ENCODE measurements at regions not wholly inside any gene's neighbourhood (a gene's known extent, or its start where the extent isn't known, plus 50 kb on each side); places are given as distances from the start of the nearest gene placed in this dataset.
"Not testable (repeated sequence)": the region's sequence is repeated elsewhere in the genome, so short reads cannot be mapped to it uniquely, and the experiment has no call there.

- Histone ChIP-seq H3K4me1 (ENCODE audit: control insufficient read depth, insufficient read depth, low read length) (peaks cover 12% of the 10 kb centered on the region), H3K27me3 (replicated peaks; ENCODE audit: control insufficient read depth, insufficient read depth, low read length) (no peaks in the 10 kb centered on the region), H3K4me3 (ENCODE audit: low read length) (no peak overlapping the region), H3K36me3 (ENCODE audit: control insufficient read depth, insufficient read depth, low read length, severe bottlenecking) (no peaks in the 10 kb centered on the region), H3K9ac (ENCODE audit: low read length) (no peak overlapping the region), H3K9me3 (ENCODE audit: control insufficient read depth, low read length) (no peaks in the 10 kb centered on the region)
- no peak for DNase-seq (ENCODE audit: low read depth)
Measured at GRCh38 chr3:81995329-81995728, 233.9 kb upstream of the GBE1 start.

GRCh38 chr3:81989758-81990157, 228.3 kb upstream of the GBE1 start:
- Histone ChIP-seq H3K9ac (ENCODE audit: low read length) (no peak overlapping the region), H3K4me1 (ENCODE audit: control insufficient read depth, insufficient read depth, low read length) (no peaks in the 10 kb centered on the region), H3K27me3 (replicated peaks; ENCODE audit: control insufficient read depth, insufficient read depth, low read length) (no peaks in the 10 kb centered on the region), H3K36me3 (ENCODE audit: control insufficient read depth, insufficient read depth, low read length, severe bottlenecking) (no peaks in the 10 kb centered on the region), H3K4me3 (ENCODE audit: low read length) (no peak overlapping the region), H3K9me3 (ENCODE audit: control insufficient read depth, low read length) (no peaks in the 10 kb centered on the region)
- no peak for DNase-seq (ENCODE audit: low read depth)

DNA sequence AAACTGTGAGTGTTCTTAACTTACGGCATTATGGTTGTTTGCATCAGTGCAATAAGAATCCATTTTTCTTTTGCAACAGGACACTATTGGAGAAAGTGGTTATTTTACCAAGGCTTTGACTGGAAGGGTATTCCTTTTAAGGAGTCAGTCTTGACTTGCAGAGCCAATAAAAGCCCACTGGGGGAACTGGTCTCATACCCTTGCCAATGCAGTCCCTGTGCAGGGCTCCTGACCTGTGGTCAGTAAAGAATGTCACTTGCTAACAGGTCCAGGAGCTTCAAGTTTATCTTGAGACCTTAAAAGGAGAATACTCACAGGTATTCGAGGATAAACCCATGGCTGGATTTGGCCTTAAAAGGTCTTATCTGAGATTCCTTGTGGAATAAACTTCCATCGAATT, 227.8 kb upstream of the GBE1 start:
- Histone ChIP-seq H3K27me3 (replicated peaks; ENCODE audit: control insufficient read depth, insufficient read depth, low read length) (no peaks in the 10 kb centered on the region), H3K4me3 (ENCODE audit: low read length) (no peak overlapping the region), H3K4me1 (ENCODE audit: control insufficient read depth, insufficient read depth, low read length) (no peaks in the 10 kb centered on the region), H3K9ac (ENCODE audit: low read length) (no peak overlapping the region), H3K9me3 (ENCODE audit: control insufficient read depth, low read length) (no peaks in the 10 kb centered on the region), H3K36me3 (ENCODE audit: control insufficient read depth, insufficient read depth, low read length, severe bottlenecking) (no peaks in the 10 kb centered on the region)
- DNase-seq (ENCODE audit: low read depth): no peak

DNA sequence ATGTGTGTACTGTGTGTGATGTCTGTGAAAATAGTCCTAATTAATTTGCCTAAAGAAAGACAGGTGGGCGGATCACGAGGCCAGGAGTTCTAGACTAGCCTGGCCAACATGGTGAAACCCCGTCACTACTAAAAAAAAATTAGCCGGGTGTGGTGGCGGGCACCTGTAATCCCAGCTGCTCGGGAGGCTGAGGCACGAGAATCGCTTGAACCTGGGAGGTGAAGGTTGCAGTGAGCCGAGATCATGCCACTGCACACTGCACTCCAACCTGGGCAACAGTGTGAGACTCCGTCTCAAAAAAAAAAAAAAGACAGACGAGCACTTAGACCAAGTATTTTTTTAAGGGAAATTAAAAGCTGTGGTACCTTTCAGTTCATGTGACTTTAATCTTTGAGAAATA, 226.0 kb upstream of the GBE1 start:
- not testable (repeated sequence) for DNase-seq (ENCODE audit: low read depth); H3K36me3 ChIP-seq (ENCODE audit: control insufficient read depth, insufficient read depth, low read length, severe bottlenecking); H3K27me3 ChIP-seq (replicated peaks; ENCODE audit: control insufficient read depth, insufficient read depth, low read length); H3K9ac ChIP-seq (ENCODE audit: low read length); H3K9me3 ChIP-seq (ENCODE audit: control insufficient read depth, low read length); H3K4me3 ChIP-seq (ENCODE audit: low read length); H3K4me1 ChIP-seq (ENCODE audit: control insufficient read depth, insufficient read depth, low read length)

DNA sequence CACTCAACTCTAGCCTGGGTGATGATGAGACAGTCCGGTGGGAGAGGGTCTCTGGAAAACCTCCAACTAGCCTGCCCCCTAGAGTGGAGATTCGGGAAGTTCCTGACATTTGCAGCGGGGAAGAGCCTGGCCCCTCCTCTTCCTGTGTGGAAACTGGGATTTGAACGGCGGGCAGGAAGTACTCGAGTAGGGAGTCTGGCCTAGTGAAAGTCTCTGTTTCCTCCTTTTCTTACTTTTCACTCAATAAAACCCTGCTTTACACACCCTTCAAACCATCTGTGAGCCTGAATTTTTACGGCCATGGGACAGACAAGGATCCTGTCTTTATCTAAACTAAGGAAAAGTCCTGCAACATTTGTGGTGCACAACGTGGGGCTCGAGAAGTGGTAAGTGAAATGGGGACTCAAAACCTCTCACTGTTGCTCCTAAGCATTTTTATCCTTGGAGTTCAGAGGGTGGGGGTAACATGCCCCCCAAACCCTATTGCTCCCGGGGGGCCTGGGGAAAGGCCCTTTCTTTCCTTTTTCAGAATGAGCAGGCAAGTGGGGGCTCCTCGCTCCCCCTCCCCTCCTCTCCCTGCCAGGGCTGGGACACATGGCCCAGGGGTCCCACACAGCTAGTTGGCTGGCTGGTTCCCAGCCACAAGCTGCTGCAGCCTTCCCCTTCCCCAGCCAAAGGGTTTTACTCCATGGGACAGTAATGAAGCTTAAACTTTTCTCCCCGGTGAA, 224.7 kb upstream of the GBE1 start:
- no peaks in the 10 kb centered on the region for H3K4me1 ChIP-seq (ENCODE audit: control insufficient read depth, insufficient read depth, low read length)
- no peak overlapping the region for H3K9ac ChIP-seq (ENCODE audit: low read length)
- H3K4me3 ChIP-seq (ENCODE audit: low read length): no peak overlapping the region
- no peaks in the 10 kb centered on the region for H3K9me3 ChIP-seq (ENCODE audit: control insufficient read depth, low read length)
- no peak for DNase-seq (ENCODE audit: low read depth)
- no peaks in the 10 kb centered on the region for H3K27me3 ChIP-seq (replicated peaks; ENCODE audit: control insufficient read depth, insufficient read depth, low read length)
- no peaks in the 10 kb centered on the region for H3K36me3 ChIP-seq (ENCODE audit: control insufficient read depth, insufficient read depth, low read length, severe bottlenecking)

GRCh38 chr3:81983382-81983781, 221.9 kb upstream of the GBE1 start:
- no peak overlapping the region for H3K4me3 ChIP-seq (ENCODE audit: low read length)
- no peaks in the 10 kb centered on the region for H3K36me3 ChIP-seq (ENCODE audit: control insufficient read depth, insufficient read depth, low read length, severe bottlenecking)

GRCh38 chr3:81980596-81981494, 219.4 kb upstream of the GBE1 start:
- no peaks in the 10 kb centered on the region for H3K36me3 ChIP-seq (ENCODE audit: control insufficient read depth, insufficient read depth, low read length, severe bottlenecking)
- H3K4me3 ChIP-seq (ENCODE audit: low read length): no peak overlapping the region
- no peaks in the 10 kb centered on the region for H3K27me3 ChIP-seq (replicated peaks; ENCODE audit: control insufficient read depth, insufficient read depth, low read length)
- H3K9me3 ChIP-seq (ENCODE audit: control insufficient read depth, low read length): no peaks in the 10 kb centered on the region
- DNase-seq (ENCODE audit: low read depth): no peak
- no peaks in the 10 kb centered on the region for H3K4me1 ChIP-seq (ENCODE audit: control insufficient read depth, insufficient read depth, low read length)
- H3K9ac ChIP-seq (ENCODE audit: low read length): no peak overlapping the region

More at GRCh38 chr3:81983382-81983781, 221.9 kb upstream of the GBE1 start:
- no peak for DNase-seq (ENCODE audit: low read depth)
- H3K9ac ChIP-seq (ENCODE audit: low read length): no peak overlapping the region
- H3K9me3 ChIP-seq (ENCODE audit: control insufficient read depth, low read length): no peaks in the 10 kb centered on the region
- H3K27me3 ChIP-seq (replicated peaks; ENCODE audit: control insufficient read depth, insufficient read depth, low read length): no peaks in the 10 kb centered on the region
- H3K4me1 ChIP-seq (ENCODE audit: control insufficient read depth, insufficient read depth, low read length): no peaks in the 10 kb centered on the region

DNA sequence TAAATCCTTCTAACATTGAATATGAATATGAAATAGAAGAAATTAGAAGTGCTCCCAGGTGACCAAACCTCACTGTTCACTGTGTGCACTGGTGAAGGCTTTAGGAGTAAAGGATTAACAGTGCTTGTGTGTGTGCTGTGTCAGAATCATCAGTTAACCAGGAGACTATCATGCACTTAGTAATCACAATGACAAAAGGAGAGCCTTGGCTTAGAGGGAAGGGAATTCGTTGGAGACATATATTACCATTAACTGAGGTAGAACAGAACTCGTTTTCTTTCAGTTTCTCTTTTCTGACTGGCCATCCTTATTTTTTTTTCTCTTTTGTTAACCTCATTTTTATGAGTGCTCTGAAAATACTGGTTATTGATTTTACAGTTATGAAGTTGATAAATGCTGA, 213.3 kb upstream of the GBE1 start:
- H3K4me3 ChIP-seq (ENCODE audit: low read length): no peak overlapping the region
- no peaks in the 10 kb centered on the region for H3K4me1 ChIP-seq (ENCODE audit: control insufficient read depth, insufficient read depth, low read length)
- DNase-seq (ENCODE audit: low read depth): no peak
- peaks cover 6% of the 10 kb centered on the region for H3K9me3 ChIP-seq (ENCODE audit: control insufficient read depth, low read length)
- H3K27me3 ChIP-seq (replicated peaks; ENCODE audit: control insufficient read depth, insufficient read depth, low read length): no peaks in the 10 kb centered on the region
- no peak overlapping the region for H3K9ac ChIP-seq (ENCODE audit: low read length)
- H3K36me3 ChIP-seq (ENCODE audit: control insufficient read depth, insufficient read depth, low read length, severe bottlenecking): no peaks in the 10 kb centered on the region

- Histone ChIP-seq H3K9ac (ENCODE audit: low read length) (no peak overlapping the region), H3K27me3 (replicated peaks; ENCODE audit: control insufficient read depth, insufficient read depth, low read length) (no peaks in the 10 kb centered on the region), H3K4me3 (ENCODE audit: low read length) (no peak overlapping the region), H3K36me3 (ENCODE audit: control insufficient read depth, insufficient read depth, low read length, severe bottlenecking) (no peaks in the 10 kb centered on the region), H3K4me1 (ENCODE audit: control insufficient read depth, insufficient read depth, low read length) (peaks cover 3% of the 10 kb centered on the region), H3K9me3 (ENCODE audit: control insufficient read depth, low read length) (peaks cover 6% of the 10 kb centered on the region)
- peak; percentile 24 for DNase-seq (ENCODE audit: low read depth)
Measured at GRCh38 chr3:81968658-81969057, 207.2 kb upstream of the GBE1 start.

GRCh38 chr3:81967393-81967792, 205.9 kb upstream of the GBE1 start:
- Histone ChIP-seq H3K9me3 (ENCODE audit: control insufficient read depth, low read length) (peaks cover 6% of the 10 kb centered on the region), H3K36me3 (ENCODE audit: control insufficient read depth, insufficient read depth, low read length, severe bottlenecking) (no peaks in the 10 kb centered on the region), H3K4me3 (ENCODE audit: low read length) (no peak overlapping the region), H3K4me1 (ENCODE audit: control insufficient read depth, insufficient read depth, low read length) (peaks cover 3% of the 10 kb centered on the region), H3K9ac (ENCODE audit: low read length) (no peak overlapping the region), H3K27me3 (replicated peaks; ENCODE audit: control insufficient read depth, insufficient read depth, low read length) (no peaks in the 10 kb centered on the region)
- peak; percentile 19 for DNase-seq (ENCODE audit: low read depth)

GRCh38 chr3:81965696-81966095, 204.3 kb upstream of the GBE1 start:
- no peak overlapping the region for H3K9ac ChIP-seq (ENCODE audit: low read length)
- H3K36me3 ChIP-seq (ENCODE audit: control insufficient read depth, insufficient read depth, low read length, severe bottlenecking): no peaks in the 10 kb centered on the region
- H3K4me1 ChIP-seq (ENCODE audit: control insufficient read depth, insufficient read depth, low read length): peaks cover 3% of the 10 kb centered on the region
- no peaks in the 10 kb centered on the region for H3K9me3 ChIP-seq (ENCODE audit: control insufficient read depth, low read length)
- DNase-seq (ENCODE audit: low read depth): no peak
- no peak overlapping the region for H3K4me3 ChIP-seq (ENCODE audit: low read length)
- H3K27me3 ChIP-seq (replicated peaks; ENCODE audit: control insufficient read depth, insufficient read depth, low read length): no peaks in the 10 kb centered on the region
